ENCODE measurements at regions not wholly inside any gene's neighbourhood (a gene's known extent, or its start where the extent isn't known, plus 50 kb on each side); places are given as distances from the start of the nearest gene placed in this dataset.
"Not testable (repeated sequence)": the region's sequence is repeated elsewhere in the genome, so short reads cannot be mapped to it uniquely, and the experiment has no call there.

DNA sequence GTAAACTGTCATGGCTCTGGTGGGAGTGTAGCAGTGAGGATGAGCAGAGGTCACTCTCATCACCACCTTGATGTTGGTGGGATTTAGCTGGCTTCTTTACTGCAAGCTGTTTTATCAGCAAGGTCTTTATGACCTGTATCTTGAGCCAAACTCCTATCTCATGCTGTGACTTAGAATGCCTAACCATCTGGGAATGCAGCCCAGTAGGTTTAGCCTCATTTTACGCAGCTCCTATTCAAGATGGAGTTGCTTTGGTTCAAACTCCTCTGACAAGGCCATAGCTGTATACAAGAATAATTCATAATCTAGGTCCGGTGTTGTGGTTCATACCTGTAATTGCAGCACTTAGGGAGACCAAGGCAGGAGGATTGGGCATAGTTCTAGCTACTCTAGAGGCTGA, 85.1 kb downstream of the ARRDC3 start:
- Mint-ChIP-seq H3K27ac (no peak overlapping the region), H3K9me3 (no peaks in the 10 kb centered on the region), H3K4me3 (no peak overlapping the region), H3K27me3 (peaks cover 8% of the 10 kb centered on the region), H3K36me3 (no peaks in the 10 kb centered on the region), H3K4me1 (peaks cover 4% of the 10 kb centered on the region)
- CTCF ChIA-PET = no interaction called here
- no peak for DNase-seq

GRCh38 chr5:91296674-91297143, 86.4 kb downstream of the ARRDC3 start:
- Mint-ChIP-seq H3K27me3 (peaks cover 8% of the 10 kb centered on the region), H3K27ac (no peak overlapping the region), H3K4me1 (peaks cover 6% of the 10 kb centered on the region), H3K9me3 (no peaks in the 10 kb centered on the region), H3K4me3 (no peak overlapping the region), H3K36me3 (no peaks in the 10 kb centered on the region)
- no peak for DNase-seq
- CTCF ChIA-PET = no interaction called here

GRCh38 chr5:91296102-91296501, 87.0 kb downstream of the ARRDC3 start:
- H3K4me3 Mint-ChIP-seq, H3K4me1 Mint-ChIP-seq, H3K36me3 Mint-ChIP-seq, DNase-seq, H3K27ac Mint-ChIP-seq, CTCF ChIA-PET, H3K9me3 Mint-ChIP-seq, H3K27me3 Mint-ChIP-seq: not testable (repeated sequence)

DNA sequence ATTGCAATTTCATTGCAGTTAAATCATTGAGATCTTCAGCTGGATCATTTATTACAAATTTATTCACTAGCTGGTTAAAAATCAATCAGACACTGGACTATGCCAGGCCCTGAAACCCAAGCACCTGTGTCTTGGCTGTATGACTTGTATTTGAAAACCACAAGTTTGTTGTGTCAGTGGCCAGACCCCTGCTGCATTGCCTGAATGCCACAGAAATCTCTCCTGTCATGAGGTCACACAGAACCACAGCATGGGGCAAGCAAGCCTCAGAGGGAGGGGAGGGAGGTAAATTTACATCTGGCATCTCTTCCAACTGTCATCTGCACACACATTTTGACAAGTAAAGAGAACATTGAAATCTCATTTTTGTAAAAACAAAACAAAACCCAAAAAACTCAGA, 90.0 kb downstream of the ARRDC3 start:
- CTCF ChIA-PET = interaction anchor here (1.9 kb wide), 1 partner anchor 12 kb away, joined by 4 read pairs; no protein-coding TSS in a partner anchor
- no peak overlapping the region for H3K4me3 Mint-ChIP-seq
- H3K27ac Mint-ChIP-seq = no peak overlapping the region
- H3K36me3 Mint-ChIP-seq = no peaks in the 10 kb centered on the region
- no peaks in the 10 kb centered on the region for H3K9me3 Mint-ChIP-seq
- no peak for DNase-seq
- peaks cover 8% of the 10 kb centered on the region for H3K27me3 Mint-ChIP-seq
- H3K4me1 Mint-ChIP-seq = peaks cover 6% of the 10 kb centered on the region

GRCh38 chr5:91291628-91292569, 91.2 kb downstream of the ARRDC3 start:
- H3K27me3 Mint-ChIP-seq = peaks cover 8% of the 10 kb centered on the region
- CTCF ChIA-PET = interaction anchor here (1.9 kb wide), 1 partner anchor 11 kb away, joined by 4 read pairs; no protein-coding TSS in a partner anchor
- no peak overlapping the region for H3K27ac Mint-ChIP-seq

GRCh38 chr5:91288118-91288916, 94.8 kb downstream of the ARRDC3 start:
- DNase-seq = no peak
- Mint-ChIP-seq H3K4me3 (no peak overlapping the region), H3K36me3 (no peaks in the 10 kb centered on the region), H3K4me1 (peaks cover 5% of the 10 kb centered on the region), H3K27ac (no peak overlapping the region), H3K27me3 (no peaks in the 10 kb centered on the region), H3K9me3 (peaks cover 11% of the 10 kb centered on the region)
- CTCF ChIA-PET = no interaction called here

More at GRCh38 chr5:91291628-91292569, 91.2 kb downstream of the ARRDC3 start:
- H3K4me1 Mint-ChIP-seq = peaks cover 6% of the 10 kb centered on the region
- H3K36me3 Mint-ChIP-seq = no peaks in the 10 kb centered on the region
- H3K9me3 Mint-ChIP-seq = peaks cover 5% of the 10 kb centered on the region
- H3K4me3 Mint-ChIP-seq = no peak overlapping the region
- DNase-seq = no peak

DNA sequence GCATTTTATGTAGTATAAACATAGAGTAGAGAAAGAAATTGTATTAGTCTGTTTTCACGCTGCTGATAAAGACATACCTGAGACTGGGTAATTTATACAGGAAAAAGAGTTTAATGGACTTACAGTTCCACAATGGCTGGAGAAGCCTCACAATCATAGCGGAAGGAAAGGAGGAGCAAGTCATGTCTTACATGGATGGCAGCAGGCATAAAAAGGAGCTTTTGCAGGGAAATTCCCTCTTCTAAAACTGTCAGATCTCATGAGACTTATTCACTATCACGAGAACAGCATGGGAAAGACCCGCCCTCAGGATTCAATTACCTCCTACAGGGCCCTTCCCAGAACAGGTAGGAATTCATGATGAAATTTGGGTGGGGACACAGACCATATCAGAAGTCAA, 98.1 kb downstream of the ARRDC3 start:
- H3K4me3 Mint-ChIP-seq, CTCF ChIA-PET: not testable (repeated sequence)

GRCh38 chr5:91283899-91284298, 99.2 kb downstream of the ARRDC3 start:
- Mint-ChIP-seq H3K27ac (no peak overlapping the region), H3K36me3 (no peaks in the 10 kb centered on the region), H3K4me1 (peaks cover 22% of the 10 kb centered on the region), H3K27me3 (peaks cover 15% of the 10 kb centered on the region), H3K9me3 (peaks cover 11% of the 10 kb centered on the region), H3K4me3 (no peak overlapping the region)
- CTCF ChIA-PET = interaction anchor here (4.4 kb wide), 1 partner anchor 100 kb away, joined by 21 read pairs; the partner anchor contains the start of gene ARRDC3
- DNase-seq = no peak

More for the DNA sequence above, 98.1 kb downstream of the ARRDC3 start:
- H3K27me3 Mint-ChIP-seq, H3K27ac Mint-ChIP-seq, DNase-seq, H3K36me3 Mint-ChIP-seq: not testable (repeated sequence)
- Mint-ChIP-seq H3K9me3 (peaks cover 11% of the 10 kb centered on the region), H3K4me1 (peaks cover 15% of the 10 kb centered on the region)

DNA sequence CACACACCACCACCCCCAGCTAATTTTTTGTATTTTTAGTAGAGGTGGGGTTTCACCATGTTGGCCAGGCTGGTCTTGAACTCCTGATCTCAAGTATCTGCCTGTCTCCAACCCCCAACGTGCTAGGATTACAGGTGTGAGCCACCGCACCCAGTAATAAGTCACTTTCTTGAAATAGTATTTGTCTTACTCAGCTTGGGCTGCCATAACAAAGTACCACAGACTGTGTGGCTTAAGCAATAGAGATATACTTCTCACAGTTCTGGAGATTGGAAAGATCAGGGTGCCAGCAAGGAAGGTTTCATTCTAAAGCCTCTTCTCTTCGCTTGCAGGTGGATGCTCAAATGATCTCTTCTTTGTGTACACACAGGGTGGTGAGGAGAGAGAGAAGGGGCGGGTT, 99.8 kb downstream of the ARRDC3 start:
- CTCF ChIA-PET = interaction anchor here (0.8 to 4.4 kb wide), 2 partner anchors 14 to 100 kb away, joined by 3 to 21 read pairs; partner anchors contain the start of gene ARRDC3

DNA sequence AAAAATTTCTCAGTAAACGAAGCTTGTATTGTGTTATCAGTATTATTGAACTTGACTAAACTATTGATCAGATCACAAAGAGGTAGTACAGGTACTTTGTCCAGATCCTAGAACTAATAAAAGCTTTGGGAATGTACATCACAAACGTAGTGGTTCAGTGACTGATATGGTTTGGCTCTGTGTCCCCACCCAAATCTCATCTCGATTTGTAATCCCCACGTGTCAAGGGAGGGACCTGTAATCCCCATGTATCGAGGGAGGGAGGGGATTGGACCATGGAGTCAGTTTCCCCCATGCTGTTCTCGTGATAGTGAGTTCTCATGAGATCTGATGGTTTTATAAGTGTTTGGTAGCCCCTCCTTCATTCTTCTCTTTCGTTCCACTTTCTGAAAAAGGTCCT, 100.9 kb downstream of the ARRDC3 start:
- CTCF ChIA-PET = interaction anchor here (4.4 kb wide), 1 partner anchor 102 kb away, joined by 21 read pairs; the partner anchor contains the start of gene ARRDC3
- Mint-ChIP-seq H3K27ac (no peak overlapping the region), H3K4me3 (no peak overlapping the region), H3K36me3 (no peaks in the 10 kb centered on the region), H3K9me3 (peaks cover 9% of the 10 kb centered on the region), H3K4me1 (peaks cover 22% of the 10 kb centered on the region), H3K27me3 (peaks cover 21% of the 10 kb centered on the region)
- DNase-seq = no peak

More for the DNA sequence above, 99.8 kb downstream of the ARRDC3 start:
- H3K36me3 Mint-ChIP-seq = no peaks in the 10 kb centered on the region
- H3K27me3 Mint-ChIP-seq = peaks cover 15% of the 10 kb centered on the region
- no peak overlapping the region for H3K27ac Mint-ChIP-seq
- no peak for DNase-seq
- H3K4me3 Mint-ChIP-seq = no peak overlapping the region
- peaks cover 22% of the 10 kb centered on the region for H3K4me1 Mint-ChIP-seq
- peaks cover 11% of the 10 kb centered on the region for H3K9me3 Mint-ChIP-seq

- CTCF ChIA-PET = interaction anchor here (0.6 to 4.4 kb wide), 4 partner anchors 12 to 102 kb away, joined by 3 to 21 read pairs (median 4); partner anchors contain the start of gene ARRDC3
- peaks cover 5% of the 10 kb centered on the region for H3K9me3 Mint-ChIP-seq
- no peak for DNase-seq
- H3K4me3 Mint-ChIP-seq = no peak overlapping the region
- peaks cover 22% of the 10 kb centered on the region for H3K4me1 Mint-ChIP-seq
- H3K27ac Mint-ChIP-seq = no peak overlapping the region
- peaks cover 29% of the 10 kb centered on the region for H3K27me3 Mint-ChIP-seq
- no peaks in the 10 kb centered on the region for H3K36me3 Mint-ChIP-seq
Measured at GRCh38 chr5:91281401-91281800, 101.7 kb downstream of the ARRDC3 start.

GRCh38 chr5:91280362-91281269, 102.5 kb downstream of the ARRDC3 start:
- peak; percentile 85 for DNase-seq
- peaks cover 36% of the 10 kb centered on the region for H3K27me3 Mint-ChIP-seq
- H3K36me3 Mint-ChIP-seq = no peaks in the 10 kb centered on the region
- peaks cover 5% of the 10 kb centered on the region for H3K9me3 Mint-ChIP-seq
- H3K4me3 Mint-ChIP-seq = peak overlapping the region; percentile 76
- CTCF ChIA-PET = interaction anchor here (0.6 to 4.4 kb wide), 7 partner anchors 11 to 103 kb away, joined by 3 to 21 read pairs (median 4); partner anchors contain the start of gene ARRDC3
- peaks cover 22% of the 10 kb centered on the region for H3K4me1 Mint-ChIP-seq
- peak overlapping the region; percentile 87 for H3K27ac Mint-ChIP-seq

DNA sequence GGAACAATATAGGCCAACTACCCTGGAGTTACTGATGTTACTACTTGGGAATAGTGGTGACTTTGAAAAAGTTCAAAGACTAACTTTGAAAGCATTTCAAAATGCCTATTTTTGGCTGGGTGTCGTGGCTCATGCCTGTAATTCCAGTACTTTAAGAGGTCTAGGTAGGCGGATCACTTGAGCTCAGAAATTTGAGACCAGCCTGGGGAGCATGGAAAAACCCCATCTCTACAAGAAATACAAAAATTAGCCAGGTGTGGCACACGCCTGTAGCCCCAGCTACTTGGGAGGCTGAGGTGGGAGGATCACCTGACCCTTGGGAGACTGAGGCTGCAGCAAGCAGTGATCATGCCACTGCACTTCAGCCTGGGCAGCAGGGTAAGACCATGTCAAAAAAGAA, 105.3 kb downstream of the ARRDC3 start:
- H3K4me3 Mint-ChIP-seq = no peak overlapping the region
- no peak overlapping the region for H3K27ac Mint-ChIP-seq
- H3K36me3 Mint-ChIP-seq = no peaks in the 10 kb centered on the region
- no peaks in the 10 kb centered on the region for H3K9me3 Mint-ChIP-seq
- H3K27me3 Mint-ChIP-seq = peaks cover 40% of the 10 kb centered on the region
- CTCF ChIA-PET = no interaction called here
- no peak for DNase-seq
- H3K4me1 Mint-ChIP-seq = peaks cover 24% of the 10 kb centered on the region

Measured in activated naive CD4-positive, alpha-beta T cell treated with anti-CD3 and anti-CD28 coated beads, Interleukin-2, amount 10 ng/mL, durations not matched to agents 7 days and 5 days (primary cell).